Neuronal stem cell (in vitro differentiated cells): ENCODE measurements at regions not wholly inside any gene's neighbourhood (a gene's known extent, or its start where the extent isn't known, plus 50 kb on each side); places are given as distances from the start of the nearest gene placed in this dataset.

Experiments used
- DNase-seq: peaks from one replicate; pipeline ENCODE4 v3.0.0-alpha.2; 2013; ENCODE audit warnings: low spot score
- H2AFZ ChIP-seq: one replicate; pipeline ENCODE4 v1.6.1; 2013; ENCODE audit warnings: mild to moderate bottlenecking, low read length, inconsistent platforms
- H2AK5ac ChIP-seq: 2 replicates; pipeline ENCODE4 v1.6.1; 2013; ENCODE audit warnings: low read depth, mild to moderate bottlenecking, inconsistent platforms, low read length, moderate library complexity, mixed read lengths
- H2BK120ac ChIP-seq: 2 replicates; pipeline ENCODE4 v1.6.1; 2013; ENCODE audit warnings: low read depth, mild to moderate bottlenecking, inconsistent platforms, low read length, moderate library complexity, mixed read lengths
- H2BK12ac ChIP-seq: one replicate; pipeline ENCODE4 v1.6.1; 2013; ENCODE audit warnings: low read length, inconsistent platforms
- H2BK15ac ChIP-seq: 2 replicates; pipeline ENCODE4 v1.6.1; 2013; ENCODE audit warnings: mild to moderate bottlenecking, low read length, inconsistent platforms, mixed read lengths
- H2BK5ac ChIP-seq: one replicate; pipeline ENCODE4 v1.6.1; 2013; ENCODE audit warnings: inconsistent platforms, mild to moderate bottlenecking, low read length, moderate library complexity
- H3K14ac ChIP-seq: one replicate; pipeline ENCODE4 v1.6.1; 2013; ENCODE audit warnings: low read length, inconsistent platforms
- H3K18ac ChIP-seq: 2 replicates; pipeline ENCODE4 v1.6.1; 2013; ENCODE audit warnings: low read length, inconsistent platforms
- H3K23ac ChIP-seq: 2 replicates; pipeline ENCODE4 v1.6.1; 2013; ENCODE audit warnings: low read depth, mild to moderate bottlenecking, mixed read lengths, low read length, inconsistent platforms; ENCODE audit not compliant: poor library complexity
- H3K27ac ChIP-seq: replicated peaks from 3 replicates; pipeline ENCODE4 v1.5.1; 2013; ENCODE audit warnings: low read length, inconsistent platforms
- H3K27me3 ChIP-seq, 3 experiments: 2 replicates each; pipeline ENCODE4 v1.6.1; 2013; ENCODE audit warnings: low read length in 3 of 3, mild to moderate bottlenecking in 2 of 3, inconsistent platforms in 1 of 3, low read depth in 1 of 3, mixed read lengths in 1 of 3, moderate library complexity in 1 of 3; ENCODE audit not compliant: control insufficient read depth in 3 of 3, insufficient read depth in 3 of 3
- H3K36me3 ChIP-seq, 2 donors: replicated peaks in 1 of 2; 2 replicates each; pipeline ENCODE4 v1.6.1; 2013; ENCODE audit warnings: low read length in 2 of 2; ENCODE audit not compliant: control insufficient read depth in 2 of 2, insufficient read depth in 2 of 2
- H3K4ac ChIP-seq: 2 replicates; pipeline ENCODE4 v1.6.1; 2013; ENCODE audit warnings: inconsistent platforms, mild to moderate bottlenecking, low read length, moderate library complexity
- H3K4me1 ChIP-seq, 2 donors: 1 replicate in 1 of 2; 2 replicates in 1 of 2; pipeline ENCODE4 v1.6.1; 2013; ENCODE audit warnings: low read length in 2 of 2, low read depth in 1 of 2; ENCODE audit not compliant: control insufficient read depth in 2 of 2, insufficient read depth in 1 of 2
- H3K4me2 ChIP-seq: one replicate; pipeline ENCODE4 v1.6.1; 2013; ENCODE audit warnings: mild to moderate bottlenecking, low read length, inconsistent platforms; ENCODE audit not compliant: insufficient read depth, poor library complexity, severe bottlenecking
- H3K4me3 ChIP-seq, 2 donors: 2 replicates each; pipeline ENCODE4 v1.5.1; 2013; ENCODE audit warnings: low read length in 2 of 2, mild to moderate bottlenecking in 2 of 2, inconsistent platforms in 1 of 2, moderate library complexity in 1 of 2
- H3K79me1 ChIP-seq: one replicate; pipeline ENCODE4 v1.6.1; 2013; ENCODE audit warnings: low read depth, mild to moderate bottlenecking, inconsistent platforms, low read length, moderate library complexity
- H3K9ac ChIP-seq: one replicate; pipeline ENCODE4 v1.6.1; 2013; ENCODE audit warnings: mild to moderate bottlenecking, low read depth, low read length, inconsistent platforms; ENCODE audit not compliant: poor library complexity
- H3K9me3 ChIP-seq, 2 donors: replicated peaks in 1 of 2; 2 replicates each; pipeline versions ENCODE3 to v1.6.1; 2013; ENCODE audit warnings: low read length in 2 of 2, mild to moderate bottlenecking in 2 of 2, inconsistent platforms in 1 of 2, low read depth in 1 of 2, mixed read lengths in 1 of 2, moderate library complexity in 1 of 2; ENCODE audit not compliant: control insufficient read depth in 2 of 2, insufficient read depth in 1 of 2
- H4K8ac ChIP-seq: one replicate; pipeline ENCODE4 v1.6.1; 2013; ENCODE audit warnings: low read depth, mild to moderate bottlenecking, inconsistent platforms, low read length, moderate library complexity
- H4K91ac ChIP-seq: one replicate; pipeline ENCODE4 v1.6.1; 2013; ENCODE audit warnings: low read length, low read depth, mild to moderate bottlenecking, inconsistent platforms; ENCODE audit not compliant: poor library complexity
- WGBS, 2 donors: extraction: QIAGEN DNeasy Blood & Tissue Kit; methylation state at CpG; one replicate each; pipeline ENCODE4 v1.1.7; 2013; ENCODE audit warnings: missing lambda C conversion rate in 2 of 2, mixed read lengths in 1 of 2; ENCODE audit not compliant: insufficient read length in 2 of 2, insufficient replicate concordance in 1 of 2; ENCODE audit errors: extremely low coverage in 2 of 2; 5-methylcytosine and 5-hydroxymethylcytosine counted together

DNA sequence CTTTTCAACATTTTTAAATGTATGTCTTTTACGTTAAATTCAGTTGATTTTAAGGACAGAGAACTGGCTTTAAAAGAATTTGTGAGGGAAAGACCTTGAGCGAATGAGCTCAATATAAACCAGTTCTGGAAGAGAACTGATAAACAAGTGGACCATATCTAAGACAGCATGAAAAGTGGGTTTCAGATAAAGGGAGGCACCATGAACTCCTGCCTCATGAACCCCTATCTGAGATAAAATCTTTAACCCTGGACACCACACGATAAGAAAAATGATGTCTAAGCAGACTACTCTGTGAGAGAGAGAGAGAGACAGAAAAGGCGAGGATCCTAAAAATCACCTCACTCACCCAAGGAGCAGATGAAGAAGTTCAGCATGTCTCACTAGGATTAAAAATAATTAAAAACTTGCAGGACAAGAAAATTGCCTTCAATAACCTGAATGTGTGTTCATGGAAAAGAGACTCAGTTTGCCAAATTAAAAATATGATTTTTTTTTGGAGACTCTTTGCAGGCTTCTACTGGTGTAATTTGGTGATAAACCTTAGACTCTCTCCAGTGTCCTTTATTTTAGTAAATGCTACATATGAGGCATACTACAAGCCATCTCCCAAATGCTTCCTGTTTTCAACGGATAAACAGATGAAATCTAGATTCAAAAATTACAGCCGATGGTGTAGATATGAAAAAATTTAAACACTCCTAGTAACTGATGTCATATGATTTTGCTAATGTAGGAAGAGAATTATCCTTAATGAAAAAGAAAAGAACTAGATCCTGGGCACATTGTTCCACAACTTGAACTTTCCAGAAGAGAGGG, 299.5 kb downstream of the ADGB start:
- Histone ChIP-seq H3K27ac (no peak overlapping the region), H3K4me3 (no peak overlapping the region), H2AFZ (no peak overlapping the region), H2BK5ac (no peak overlapping the region), H2AK5ac (no peak overlapping the region), H4K8ac (no peak overlapping the region), H3K14ac (no peak overlapping the region), H2BK15ac (no peak overlapping the region), H2BK12ac (no peak overlapping the region), H3K4me1 (peaks cover 0 to 4% of the 10 kb centered on the region in 2 donors), H3K36me3 (no peaks in the 10 kb centered on the region), H3K9ac (no peak overlapping the region), H3K4me2 (no peak overlapping the region), H3K27me3 (no peaks in the 10 kb centered on the region), H3K18ac (no peak overlapping the region), H3K23ac (no peak overlapping the region), H3K79me1 (no peaks in the 10 kb centered on the region), H3K9me3 (no peaks in the 10 kb centered on the region), H4K91ac (no peak overlapping the region), H3K4ac (no peak overlapping the region), H2BK120ac (no peak overlapping the region)
- no peak for DNase-seq
- WGBS, 2 donors, result no CpG with 5 or more reads among the region's 6 CpGs

DNA sequence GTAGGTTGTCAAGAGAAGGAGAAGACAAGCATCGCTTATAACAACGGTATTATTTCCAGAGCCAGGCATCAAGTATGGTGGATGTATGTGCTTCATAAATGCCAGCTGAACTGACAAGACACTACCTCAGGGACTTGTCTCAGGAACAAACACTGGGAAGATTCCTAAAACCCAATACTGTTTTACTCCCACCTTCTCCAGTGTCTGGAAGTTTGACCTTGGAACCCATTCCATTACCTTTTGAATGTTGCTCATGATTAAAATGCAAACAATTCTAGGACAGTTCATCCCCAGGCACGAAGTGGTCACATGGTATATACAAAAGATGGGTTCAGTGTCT, 300.1 kb downstream of the ADGB start:
- no peak overlapping the region for H3K4ac ChIP-seq
- no peak overlapping the region for H2BK120ac ChIP-seq

DNA sequence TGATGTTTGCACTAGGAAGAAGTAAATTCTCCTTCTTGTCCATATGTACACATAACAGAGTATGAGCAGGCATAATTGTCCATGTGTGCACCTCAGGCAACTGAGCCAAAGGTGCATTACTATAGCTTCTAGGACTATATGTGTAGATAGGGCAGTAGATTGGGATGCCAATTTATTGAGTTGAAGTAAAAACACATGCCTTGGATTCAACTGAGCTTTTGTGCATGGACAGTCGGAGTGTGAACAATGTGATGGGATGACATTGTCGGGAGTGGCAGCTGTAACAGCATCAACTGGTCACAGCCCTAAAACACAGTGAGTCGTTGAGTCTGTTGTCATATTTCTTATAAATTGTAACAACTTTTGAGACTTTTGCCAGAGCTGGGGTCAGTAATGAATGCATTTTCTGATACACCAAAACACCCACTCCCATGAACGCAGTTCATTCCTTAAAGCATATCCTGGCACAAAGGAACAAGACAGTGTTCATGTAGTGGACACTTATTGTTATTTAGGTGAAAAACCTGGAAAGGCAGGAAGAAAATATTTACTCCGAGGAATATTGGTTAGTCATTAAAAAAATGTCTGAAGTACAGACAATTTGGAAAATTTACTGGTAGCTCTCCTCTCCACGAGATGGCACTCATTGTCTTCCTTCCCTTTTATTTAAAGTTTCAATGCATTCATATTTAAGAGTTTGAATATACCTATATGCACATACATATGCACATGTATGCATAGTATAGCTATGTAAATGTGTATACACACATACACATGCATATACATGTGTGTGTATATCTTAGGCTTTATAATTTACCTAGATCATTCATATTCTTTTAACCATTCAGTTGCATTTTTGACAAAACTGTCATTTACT, 302.0 kb upstream of the STXBP5 start:
- Histone ChIP-seq H4K8ac (no peak overlapping the region), H2BK5ac (no peak overlapping the region), H3K27me3 (no peaks in the 10 kb centered on the region), H2AFZ (no peak overlapping the region), H4K91ac (no peak overlapping the region), H3K14ac (no peak overlapping the region), H3K18ac (no peak overlapping the region), H3K4me2 (no peak overlapping the region), H2BK120ac (no peak overlapping the region), H3K4ac (no peak overlapping the region), H2AK5ac (no peak overlapping the region), H3K23ac (no peak overlapping the region), H3K79me1 (no peaks in the 10 kb centered on the region), H3K4me3 (no peak overlapping the region), H3K9ac (no peak overlapping the region), H3K36me3 (no peaks in the 10 kb centered on the region), H3K4me1 (peaks cover 0 to 2% of the 10 kb centered on the region in 2 donors), H2BK12ac (no peak overlapping the region), H2BK15ac (no peak overlapping the region), H3K27ac (no peak overlapping the region), H3K9me3 (no peaks in the 10 kb centered on the region)
- no CpG with 5 or more reads among the region's 6 CpGs for WGBS, 2 donors
- DNase-seq, result no peak

More for the DNA sequence above, 300.1 kb downstream of the ADGB start:
- no peak overlapping the region for H3K18ac ChIP-seq
- H3K9me3 ChIP-seq, result no peaks in the 10 kb centered on the region
- H3K36me3 ChIP-seq, result no peaks in the 10 kb centered on the region
- H3K23ac ChIP-seq, result no peak overlapping the region
- H2BK15ac ChIP-seq, result no peak overlapping the region
- H4K91ac ChIP-seq, result no peak overlapping the region
- H2AFZ ChIP-seq, result no peak overlapping the region
- no peak overlapping the region for H4K8ac ChIP-seq
- no peak overlapping the region for H3K4me2 ChIP-seq
- H3K27ac ChIP-seq, result no peak overlapping the region
- H3K4me1 ChIP-seq, result peaks cover 0 to 4% of the 10 kb centered on the region in 2 donors
- H3K27me3 ChIP-seq, result no peaks in the 10 kb centered on the region
- H2BK12ac ChIP-seq, result no peak overlapping the region
- no peaks in the 10 kb centered on the region for H3K79me1 ChIP-seq
- H3K14ac ChIP-seq, result no peak overlapping the region
- H2AK5ac ChIP-seq, result no peak overlapping the region
- no CpG with 5 or more reads among the region's 3 CpGs for whole genome bisulfite sequencing, 2 donors
- no peak for DNase-seq
- H2BK5ac ChIP-seq, result no peak overlapping the region
- no peak overlapping the region for H3K9ac ChIP-seq
- no peak overlapping the region for H3K4me3 ChIP-seq

DNA sequence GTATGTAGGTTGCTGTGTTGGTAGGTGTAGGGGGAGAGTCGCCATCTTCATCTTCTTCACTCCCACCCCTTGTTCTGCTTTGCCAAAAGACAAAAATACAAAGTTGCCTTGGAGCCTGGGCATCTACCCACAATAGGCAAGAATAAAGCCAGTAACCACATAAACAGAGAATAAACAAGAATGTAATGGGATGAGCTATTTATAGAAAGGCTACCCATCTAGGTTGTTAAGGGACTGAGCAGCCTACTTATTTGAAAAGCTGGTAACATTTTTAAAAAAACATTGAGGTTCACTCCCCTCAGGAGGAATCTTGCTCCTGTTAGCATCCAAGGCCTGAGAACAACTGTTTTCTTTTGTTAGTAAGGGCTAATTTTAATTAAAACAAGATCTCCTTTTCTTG, 301.4 kb upstream of the STXBP5 start:
- H3K27me3 ChIP-seq, result no peaks in the 10 kb centered on the region
- no peak overlapping the region for H2BK120ac ChIP-seq
- H2AFZ ChIP-seq, result no peak overlapping the region
- H3K18ac ChIP-seq, result no peak overlapping the region
- no peak overlapping the region for H3K4me3 ChIP-seq
- no peak overlapping the region for H4K91ac ChIP-seq
- H2BK15ac ChIP-seq, result no peak overlapping the region
- no peaks in the 10 kb centered on the region for H3K79me1 ChIP-seq
- H3K27ac ChIP-seq, result no peak overlapping the region
- DNase-seq, result no peak
- no peaks in the 10 kb centered on the region for H3K9me3 ChIP-seq
- H3K14ac ChIP-seq, result no peak overlapping the region
- H2BK5ac ChIP-seq, result no peak overlapping the region
- H3K4me1 ChIP-seq, result peaks cover 0 to 2% of the 10 kb centered on the region in 2 donors
- H4K8ac ChIP-seq, result no peak overlapping the region
- H2AK5ac ChIP-seq, result no peak overlapping the region
- no peak overlapping the region for H3K4me2 ChIP-seq
- no peak overlapping the region for H2BK12ac ChIP-seq
- no CpG with 5 or more reads among the region's 1 CpG for WGBS, 2 donors
- no peaks in the 10 kb centered on the region for H3K36me3 ChIP-seq
- no peak overlapping the region for H3K4ac ChIP-seq
- no peak overlapping the region for H3K23ac ChIP-seq
- no peak overlapping the region for H3K9ac ChIP-seq
